H1 (cell line): ENCODE measurements at regions not wholly inside any gene's neighbourhood (a gene's known extent, or its start where the extent isn't known, plus 50 kb on each side); places are given as distances from the start of the nearest gene placed in this dataset.

Source experiments
- CTCF ChIA-PET: fragments of 300-600 bp; sonication (Branson Sonifier 250); formaldehyde crosslinking; loops from one replicate; lab custom pipeline; 2021; ENCODE audit not compliant: partially characterized antibody; lab: Charles Lee
- POLR2A ChIA-PET: fragments of 300-600 bp; sonication (Branson Sonifier 250); formaldehyde crosslinking; loops from one replicate; lab custom pipeline; 2021; ENCODE audit warnings: inconsistent platforms; ENCODE audit not compliant: partially characterized antibody; lab: Charles Lee
- DNase-seq, 2 experiments: peaks; one replicate each; pipeline versions ENCODE4 v3.0.0 to v3.0.0-alpha.2; 2010 to 2022; ENCODE audit warnings: low spot score in 2 of 2, low read depth in 1 of 2, mixed read lengths in 1 of 2
- FAIRE-seq: peaks from 2 replicates; lab custom pipeline; 2011; peaks lifted over from hg19 to GRCh38; lab: Jason Lieb, UNC
- H2AFZ ChIP-seq: 2 replicates; pipeline ENCODE4 v1.8.1; 2012; ENCODE audit warnings: low read length, inconsistent platforms
- H2AK5ac ChIP-seq: 2 replicates; pipeline ENCODE4 v1.6.1; 2013; ENCODE audit warnings: low read depth, low read length
- H2BK120ac ChIP-seq: replicated peaks from 2 replicates; pipeline ENCODE3; 2013; ENCODE audit warnings: low read depth, low read length, inconsistent platforms
- H2BK12ac ChIP-seq: 2 replicates; pipeline ENCODE4 v1.6.1; 2013; ENCODE audit warnings: low read depth, low read length
- H2BK15ac ChIP-seq: 2 replicates; pipeline ENCODE4 v1.6.1; 2013; ENCODE audit warnings: low read length
- H2BK20ac ChIP-seq: 2 replicates; pipeline ENCODE4 v1.6.1; 2013; ENCODE audit warnings: low read length
- H2BK5ac ChIP-seq: 2 replicates; pipeline ENCODE4 v1.6.1; 2013; ENCODE audit warnings: low read depth, low read length
- H3K14ac ChIP-seq: 2 replicates; pipeline ENCODE4 v1.6.1; 2013; ENCODE audit warnings: inconsistent platforms; ENCODE audit not compliant: insufficient read length
- H3K18ac ChIP-seq: 2 replicates; pipeline ENCODE4 v1.6.1; 2013; ENCODE audit warnings: low read length; ENCODE audit errors: extremely low read depth
- H3K23ac ChIP-seq: 2 replicates; pipeline ENCODE4 v1.6.1; 2013; ENCODE audit warnings: inconsistent platforms; ENCODE audit not compliant: insufficient read length
- H3K23me2 ChIP-seq: 2 replicates; pipeline ENCODE4 v1.6.1; 2013; ENCODE audit warnings: low read depth, low read length
- H3K27ac ChIP-seq: 2 replicates; pipeline ENCODE4 v1.6.1; 2011; ENCODE audit warnings: low read depth, low read length, inconsistent platforms
- H3K27me3 ChIP-seq, 4 experiments: replicated peaks in 1 of 4; 1 replicate in 1 of 4; 2 replicates in 3 of 4; pipeline versions ENCODE4 v1.6.1 to v1.8.1; 2011 to 2013; ENCODE audit warnings: low read length in 3 of 4, mild to moderate bottlenecking in 3 of 4, inconsistent platforms in 2 of 4, mixed read lengths in 2 of 4, moderate library complexity in 1 of 4; ENCODE audit not compliant: control insufficient read depth in 3 of 4, insufficient read depth in 3 of 4; ENCODE audit errors: extremely low read depth in 1 of 4
- H3K36me3 ChIP-seq, 4 experiments: 2 replicates each; pipeline versions ENCODE4 v1.6.1 to v1.8.1; 2011 to 2013; ENCODE audit warnings: mild to moderate bottlenecking in 4 of 4, low read length in 3 of 4, moderate library complexity in 2 of 4, control low read depth in 1 of 4, inconsistent platforms in 1 of 4; ENCODE audit not compliant: insufficient read depth in 4 of 4, control insufficient read depth in 2 of 4
- H3K4ac ChIP-seq: replicated peaks from 2 replicates; pipeline ENCODE3; 2013; ENCODE audit warnings: low read length, low read depth, mixed read lengths, inconsistent platforms; ENCODE audit not compliant: insufficient read length
- H3K4me1 ChIP-seq, 4 experiments: replicated peaks in 1 of 4; 1 replicate in 1 of 4; 2 replicates in 3 of 4; pipeline versions ENCODE4 v1.6.1 to v1.8.1; 2011 to 2013; ENCODE audit warnings: low read length in 3 of 4, inconsistent platforms in 2 of 4, mixed read lengths in 1 of 4; ENCODE audit not compliant: insufficient read depth in 4 of 4, control insufficient read depth in 3 of 4
- H3K4me2 ChIP-seq, 2 experiments: 2 replicates each; pipeline versions ENCODE4 v1.6.1 to v1.8.1; 2011 to 2013; ENCODE audit warnings: low read depth in 2 of 2, low read length in 2 of 2, control low read depth in 1 of 2, inconsistent platforms in 1 of 2, mild to moderate bottlenecking in 1 of 2; ENCODE audit not compliant: insufficient read depth in 1 of 2
- H3K4me3 ChIP-seq, 4 experiments: fragments of 200-600, 300-600 bp in 1 of 4; sonication (generic), shearing (Covaris generic), sonication (Bioruptor Twin) in 1 of 4; 2 replicates each; pipeline versions ENCODE4 v1.5.1 to v1.8.1; 2011 to 2016; ENCODE audit warnings: low read length in 4 of 4, low read depth in 3 of 4, control low read depth in 2 of 4, inconsistent platforms in 2 of 4, mild to moderate bottlenecking in 2 of 4, mixed read lengths in 1 of 4, moderate library complexity in 1 of 4; ENCODE audit not compliant: insufficient read depth in 2 of 4; ENCODE audit errors: extremely low read depth in 1 of 4
- H3K56ac ChIP-seq: replicated peaks from 2 replicates; pipeline ENCODE3; 2013; ENCODE audit warnings: low read depth, mild to moderate bottlenecking, mixed read lengths, low read length, inconsistent platforms; ENCODE audit not compliant: insufficient read length
- H3K79me1 ChIP-seq: 2 replicates; pipeline ENCODE4 v1.6.1; 2013; ENCODE audit warnings: low read depth, low read length, control low read depth
- H3K79me2 ChIP-seq, 2 experiments: 2 replicates each; pipeline versions ENCODE4 v1.6.1 to v1.8.1; 2012 to 2013; ENCODE audit warnings: low read length in 2 of 2, mild to moderate bottlenecking in 2 of 2, inconsistent platforms in 1 of 2; ENCODE audit not compliant: insufficient read depth in 2 of 2, control insufficient read depth in 1 of 2
- H3K9ac ChIP-seq, 4 experiments: replicated peaks in 1 of 4; 1 replicate in 1 of 4; 2 replicates in 3 of 4; pipeline versions ENCODE4 v1.6.1 to v1.8.1; 2011 to 2013; ENCODE audit warnings: low read depth in 3 of 4, low read length in 3 of 4, control low read depth in 2 of 4, mild to moderate bottlenecking in 2 of 4, moderate library complexity in 2 of 4, inconsistent platforms in 1 of 4; ENCODE audit errors: extremely low read depth in 1 of 4
- H3K9me3 ChIP-seq, 2 experiments: 2 replicates each; pipeline versions ENCODE4 v1.6.1 to v1.8.1; 2012 to 2013; ENCODE audit warnings: mild to moderate bottlenecking in 2 of 2, moderate library complexity in 2 of 2, control low read depth in 1 of 2, inconsistent platforms in 1 of 2, low read depth in 1 of 2, low read length in 1 of 2, mixed read lengths in 1 of 2; ENCODE audit not compliant: insufficient read depth in 2 of 2
- H4K20me1 ChIP-seq, 2 experiments: replicated peaks in 1 of 2; 2 replicates each; pipeline versions ENCODE3 to v1.8.1; 2011 to 2013; ENCODE audit warnings: inconsistent platforms in 2 of 2, low read length in 2 of 2, mild to moderate bottlenecking in 1 of 2; ENCODE audit not compliant: insufficient read depth in 2 of 2, control insufficient read depth in 1 of 2
- H4K5ac ChIP-seq: 2 replicates; pipeline ENCODE4 v1.6.1; 2013; ENCODE audit warnings: low read length, low read depth, mixed read lengths, inconsistent platforms; ENCODE audit not compliant: insufficient read length
- H4K8ac ChIP-seq: 2 replicates; pipeline ENCODE4 v1.8.0; 2013; ENCODE audit warnings: mild to moderate bottlenecking, moderate library complexity, low read length, inconsistent platforms; ENCODE audit not compliant: insufficient read depth; ENCODE audit errors: extremely low read depth
- H4K91ac ChIP-seq: replicated peaks from 2 replicates; pipeline ENCODE3; 2013; ENCODE audit warnings: low read length, mixed read lengths, inconsistent platforms; ENCODE audit not compliant: insufficient read length
- ATF2 ChIP-seq: IDR thresholded peaks from 2 replicates; pipeline ENCODE4 v1.6.1; 2012; ENCODE audit warnings: low read length, inconsistent platforms
- ATF3 ChIP-seq: IDR thresholded peaks from 2 replicates; pipeline ENCODE4 v1.6.1; 2011; ENCODE audit warnings: low read depth, mild to moderate bottlenecking, low read length; ENCODE audit not compliant: insufficient read depth
- CBX5 ChIP-seq: fragments of 300-800, 300-1000 bp; sonication (generic); IDR thresholded peaks from 2 replicates; pipeline ENCODE4 v1.7.1; 2016; ENCODE audit warnings: antibody characterized with exemption, low read length, low read depth
- MAFK ChIP-seq: IDR thresholded peaks from 2 replicates; pipeline ENCODE4 v1.6.1; 2012; ENCODE audit warnings: low read depth, mild to moderate bottlenecking, improper control_type of control experiment, low read length
- TBP ChIP-seq: IDR thresholded peaks from 2 replicates; pipeline ENCODE4 v1.6.1; 2011; ENCODE audit warnings: low read depth, low read length, improper control_type of control experiment
- WGBS, 2 experiments: shearing (Covaris generic) in 1 of 2; methylation state at CpG; one replicate each; pipeline versions ENCODE4 v1.1.6 to v1.1.7; 2013 to 2015; ENCODE audit warnings: low lambda C conversion rate in 2 of 2, mixed read lengths in 2 of 2, inconsistent platforms in 1 of 2, low coverage in 1 of 2, missing lambda C conversion rate in 1 of 2; ENCODE audit not compliant: insufficient replicate concordance in 2 of 2, insufficient coverage in 1 of 2, insufficient read length in 1 of 2; ENCODE audit errors: extremely low coverage in 1 of 2, missing lambda C conversion rate in 1 of 2; 5-methylcytosine and 5-hydroxymethylcytosine counted together

- H2BK15ac ChIP-seq = no peak overlapping the region
- H4K20me1 ChIP-seq = no peaks in the 10 kb centered on the region
- no peaks in the 10 kb centered on the region for H3K23me2 ChIP-seq
- H3K23ac ChIP-seq = no peak overlapping the region
- H4K5ac ChIP-seq = no peak overlapping the region
- no peak overlapping the region for H2AFZ ChIP-seq
- H4K91ac ChIP-seq = no peak overlapping the region
- no peak for DNase-seq
- H3K56ac ChIP-seq = no peak overlapping the region
- no peak overlapping the region for H3K14ac ChIP-seq
- ChIA-PET POLR2A (no interaction called here), CTCF (interaction anchor here (1.5 kb wide), 1 partner anchor 87 kb away, joined by 3 read pairs; no protein-coding TSS in a partner anchor)
- H3K4me1 ChIP-seq = peaks cover 0 to 2% (median 0%) of the 10 kb centered on the region in 4 experiments; a peak in 1 of 7 replicates
- H3K9ac ChIP-seq = no peak overlapping the region
- no peak overlapping the region for H3K18ac ChIP-seq
- no peak overlapping the region; a peak in 1 of 4 replicates for H3K4me2 ChIP-seq
- no peak overlapping the region for H2AK5ac ChIP-seq
- H2BK5ac ChIP-seq = no peak overlapping the region
- no peaks in the 10 kb centered on the region for H3K9me3 ChIP-seq
- no peak for TF ChIP-seq TBP
- no peak for TF ChIP-seq MAFK
- TF ChIP-seq ATF3 = no peak
- TF ChIP-seq ATF2 = no peak
- no peak for TF ChIP-seq CBX5
- H3K27me3 ChIP-seq = no peaks in the 10 kb centered on the region
- no peak overlapping the region for H2BK12ac ChIP-seq
- WGBS, 2 experiments = 74% methylated on average over 4 of the region's 4 CpGs; no CpG with 5 or more reads in 1 of the 2 experiments
- no peaks in the 10 kb centered on the region for H3K79me1 ChIP-seq
- H2BK120ac ChIP-seq = peak overlapping the region; percentile 78
- H3K27ac ChIP-seq = no peak overlapping the region
- H2BK20ac ChIP-seq = no peak overlapping the region
- H3K4me3 ChIP-seq = no peak overlapping the region
- no peak overlapping the region for H4K8ac ChIP-seq
- FAIRE-seq = peak; percentile 19
- H3K36me3 ChIP-seq = no peaks in the 10 kb centered on the region
- H3K4ac ChIP-seq = no peak overlapping the region
- H3K79me2 ChIP-seq = no peaks in the 10 kb centered on the region
Measured at GRCh38 chrX:4708970-4709760, 995.7 kb upstream of the PRKX start.
